ENCODE measurements at regions not wholly inside any gene's neighbourhood (a gene's known extent, or its start where the extent isn't known, plus 50 kb on each side); places are given as distances from the start of the nearest gene placed in this dataset.
"Not testable (repeated sequence)": the region's sequence is repeated elsewhere in the genome, so short reads cannot be mapped to it uniquely, and the experiment has no call there.

DNA sequence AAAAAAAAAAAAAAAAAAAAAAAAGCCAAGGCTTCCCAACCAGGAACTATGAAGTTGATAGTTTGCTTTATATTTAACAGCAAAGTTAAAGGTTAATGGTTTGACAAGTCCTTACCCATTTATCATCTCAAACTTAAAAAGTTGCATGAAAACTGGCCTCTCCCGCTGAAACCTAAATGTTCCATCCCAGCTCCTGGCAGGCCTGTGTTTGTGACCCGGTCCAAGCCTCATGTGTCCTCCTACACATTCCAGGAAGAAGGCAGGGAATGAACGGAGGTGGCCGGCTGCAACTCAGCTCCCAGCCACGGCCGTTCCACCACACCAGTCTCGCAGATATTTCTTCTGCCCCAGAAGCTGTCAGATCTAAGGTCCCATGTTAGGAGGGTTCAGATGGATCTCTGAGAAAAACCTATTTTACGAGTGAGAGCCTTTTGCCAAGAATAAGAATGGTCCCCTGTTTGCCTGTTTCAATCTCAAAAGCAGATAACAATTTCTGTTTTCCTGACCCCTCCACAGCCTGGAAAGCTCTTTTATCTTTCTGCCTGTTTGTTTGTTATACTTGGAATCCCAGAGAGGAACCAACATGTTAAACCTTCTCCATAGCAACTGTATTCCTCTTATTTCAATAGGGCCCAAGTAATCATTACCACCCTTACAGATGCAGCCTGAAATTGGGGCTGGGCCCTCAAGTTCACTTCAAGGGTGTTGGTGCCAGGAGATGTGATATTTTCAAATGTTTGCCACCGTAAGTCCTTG is 56.5 kb downstream of the KCTD12 start:
- DNase-seq (ENCODE audit: low read depth in 2 of 2), result no peak

DNA sequence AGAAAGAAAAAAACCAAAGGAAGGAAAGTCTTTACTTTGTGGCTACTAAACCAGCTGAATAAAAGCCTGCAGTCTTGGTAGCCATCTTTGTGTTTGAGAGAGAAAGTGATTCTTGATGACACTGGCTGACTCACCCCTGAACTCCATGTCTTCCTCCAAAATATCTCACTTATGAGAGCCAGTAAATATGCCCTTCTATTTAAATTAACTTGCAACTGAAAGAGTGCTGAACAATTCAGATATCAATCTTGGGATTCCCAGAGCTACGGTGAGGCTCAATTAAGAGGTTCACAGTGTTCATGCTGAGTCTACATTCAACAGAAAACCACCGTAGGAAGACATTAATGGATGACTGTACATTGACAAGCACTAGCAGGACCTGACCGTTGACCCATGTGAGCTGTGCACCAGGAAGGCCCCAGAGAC is 57.9 kb downstream of the KCTD12 start:
- no peak for DNase-seq (ENCODE audit: low read depth in 2 of 2)

DNA sequence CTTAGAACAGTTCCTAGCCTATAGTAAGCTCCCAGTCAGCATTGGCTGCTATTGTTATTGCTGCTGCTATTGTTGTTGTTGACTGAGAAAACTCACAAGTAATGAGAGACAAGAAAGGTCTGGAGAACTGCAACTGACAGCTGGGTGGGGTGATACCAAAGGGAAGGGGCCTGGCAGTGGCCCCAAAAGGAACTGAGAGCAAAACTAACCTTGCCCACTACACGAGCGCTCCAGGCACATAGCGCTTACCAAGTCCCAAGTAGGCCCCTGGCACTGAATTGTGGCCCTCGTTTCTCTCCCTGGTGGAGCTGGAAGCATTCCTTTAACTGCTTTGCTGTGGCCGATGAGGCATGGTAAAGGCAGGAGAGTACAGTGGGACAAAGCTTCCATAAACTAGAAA is 59.7 kb downstream of the KCTD12 start:
- no peak for DNase-seq (ENCODE audit: low read depth in 2 of 2)

DNA sequence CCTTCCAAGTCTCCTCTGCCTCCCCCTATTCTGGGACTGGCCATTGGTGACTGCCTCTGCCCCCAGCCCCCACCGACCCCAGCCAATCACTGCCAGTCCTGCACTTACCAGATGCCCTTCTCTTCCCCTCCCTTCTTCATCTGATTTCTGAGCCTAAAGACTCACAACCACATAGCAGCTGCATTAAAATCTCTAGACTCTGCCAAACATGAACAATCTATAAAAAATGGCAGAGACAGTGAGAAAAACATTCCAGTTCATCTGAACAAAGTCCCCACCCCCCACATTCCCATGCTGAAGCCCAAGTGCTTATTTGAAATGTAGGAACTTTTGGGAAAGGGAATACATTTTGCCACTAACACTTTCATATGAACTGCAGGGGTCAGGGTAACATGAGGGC is 60.8 kb downstream of the KCTD12 start:
- no peak for DNase-seq (ENCODE audit: low read depth in 2 of 2)

DNA sequence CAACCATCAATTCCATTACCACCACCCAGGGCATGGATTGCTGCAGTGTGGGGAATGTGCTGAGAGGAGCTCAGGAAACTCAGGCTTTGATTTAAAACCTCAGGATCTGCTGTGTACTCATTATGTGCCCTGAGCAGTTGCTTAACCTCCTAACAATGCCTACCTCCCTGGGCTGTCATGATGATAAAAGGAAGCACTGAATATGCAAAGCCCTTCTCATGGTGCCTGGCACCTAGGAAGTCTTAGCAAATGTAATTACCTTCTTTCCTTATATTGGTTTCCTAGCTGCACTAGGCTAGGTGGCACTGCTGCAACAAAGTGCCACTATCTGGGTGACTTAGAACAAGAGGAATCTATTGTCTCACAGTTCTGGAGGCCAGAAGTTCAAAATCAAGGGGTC is 62.2 kb downstream of the KCTD12 start:
- DNase-seq (ENCODE audit: low read depth in 2 of 2), result no peak

DNA sequence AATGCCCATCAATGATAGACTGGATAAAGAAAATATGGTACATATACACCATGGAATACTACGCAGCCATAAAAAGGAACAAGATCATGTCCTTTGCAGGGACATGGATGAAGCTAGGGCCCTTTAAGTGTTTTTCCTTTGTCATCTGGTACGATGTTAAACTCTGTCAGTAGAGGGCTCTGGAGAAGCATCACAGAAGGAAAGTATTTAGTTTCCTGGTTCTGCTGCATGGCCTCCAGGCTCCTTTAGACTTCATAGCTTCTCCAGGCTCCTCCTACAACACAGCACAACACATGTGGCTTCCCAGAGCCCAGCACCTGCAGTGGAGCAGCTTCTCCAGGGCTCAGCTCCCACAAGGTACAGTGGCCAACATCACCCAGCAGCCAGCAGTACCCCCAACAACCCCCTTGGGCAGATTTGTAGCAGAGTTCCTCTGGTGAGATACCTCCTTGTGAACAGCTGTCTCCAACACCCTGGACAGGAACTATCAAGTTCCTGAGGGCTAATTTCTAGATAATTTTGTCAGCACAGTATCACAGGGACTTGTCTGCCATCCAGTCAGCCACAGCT is 63.4 kb downstream of the KCTD12 start:
- no peak for DNase-seq (ENCODE audit: low read depth in 2 of 2)

DNA sequence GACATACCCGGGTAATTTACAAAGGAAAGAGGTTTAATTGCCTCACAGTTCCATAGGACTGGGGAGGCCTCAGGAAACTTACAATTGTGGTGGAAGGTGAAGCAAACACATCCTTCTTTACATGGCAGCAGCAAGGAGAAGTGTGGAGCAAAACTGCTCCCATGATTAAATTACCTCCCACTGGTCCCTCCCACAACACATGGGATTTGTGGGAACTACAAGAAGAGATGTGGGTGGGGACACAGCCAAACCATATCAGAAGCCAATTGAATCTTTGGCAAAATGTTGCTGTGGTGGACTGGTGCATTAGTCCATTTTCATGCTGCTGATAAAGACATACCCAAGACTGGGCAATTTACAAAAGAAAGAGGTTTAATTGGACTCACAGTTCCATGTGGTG is 65.0 kb downstream of the KCTD12 start:
- not testable (repeated sequence) for DNase-seq (ENCODE audit: low read depth in 2 of 2)

DNA sequence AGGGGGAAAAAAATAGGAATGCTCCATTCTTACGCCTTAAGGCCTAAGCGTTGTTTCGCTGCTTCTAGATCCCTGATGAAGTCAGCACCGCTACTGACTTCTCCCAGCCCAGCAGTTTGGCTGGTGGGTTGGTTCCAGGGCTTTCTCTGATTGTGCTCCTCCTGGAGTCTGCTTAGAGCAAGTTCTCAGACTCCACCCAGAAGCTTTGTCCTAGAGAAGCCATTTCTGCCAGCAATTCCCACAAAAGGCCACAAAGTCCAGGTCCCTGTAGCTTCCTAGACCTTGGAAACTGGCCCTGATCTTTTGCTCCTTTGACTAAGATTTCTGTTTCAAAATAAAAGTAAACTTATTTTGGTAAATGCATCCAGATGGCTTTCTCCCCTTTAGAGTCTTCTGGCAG is 65.4 kb downstream of the KCTD12 start:
- DNase-seq (ENCODE audit: low read depth in 2 of 2), result no peak

DNA sequence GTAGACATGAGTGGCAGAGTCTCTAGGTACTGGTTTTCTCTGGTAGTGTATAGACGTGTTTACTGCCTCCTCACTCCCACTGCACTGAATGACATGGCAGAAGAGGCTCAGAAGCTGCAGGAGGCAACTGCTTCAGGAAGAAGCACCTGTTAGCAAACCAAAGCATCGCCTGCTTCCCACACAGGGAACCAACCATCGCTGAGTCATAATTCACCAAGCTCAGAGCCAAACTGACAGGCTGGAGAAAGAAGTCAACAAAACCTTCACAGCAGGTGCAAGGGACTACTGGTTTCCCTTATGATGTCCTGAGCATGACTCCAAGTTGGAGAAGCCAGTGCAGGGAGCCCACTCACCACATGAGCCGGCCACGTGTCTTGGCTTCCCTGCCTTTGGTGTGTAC is 69.8 kb downstream of the KCTD12 start:
- DNase-seq (ENCODE audit: low read depth in 2 of 2), result no peak

- no peak for DNase-seq (ENCODE audit: low read depth in 2 of 2)
Measured at GRCh38 chr13:76815344-76815743, 70.9 kb downstream of the KCTD12 start.

DNA sequence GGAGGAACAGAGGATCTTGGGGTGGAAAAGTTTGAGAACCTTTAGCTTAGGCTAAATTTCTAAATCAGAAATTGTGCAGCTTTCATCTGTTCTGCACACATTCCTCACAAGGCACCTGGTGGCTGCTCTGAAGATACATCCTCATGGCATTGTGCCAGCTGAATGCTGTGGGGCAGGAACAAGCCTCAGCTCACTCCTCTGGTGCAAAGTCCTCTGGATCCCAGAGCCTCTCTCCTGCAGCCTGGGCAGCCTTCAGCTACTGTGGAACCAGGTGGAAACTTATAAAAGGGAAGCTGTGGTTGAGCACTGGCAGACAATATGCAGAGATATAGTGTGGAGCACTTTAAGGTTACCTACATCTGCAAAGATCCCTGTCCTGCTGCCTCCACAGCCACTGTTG is 72.3 kb downstream of the KCTD12 start:
- DNase-seq (ENCODE audit: low read depth in 2 of 2), result no peak

DNA sequence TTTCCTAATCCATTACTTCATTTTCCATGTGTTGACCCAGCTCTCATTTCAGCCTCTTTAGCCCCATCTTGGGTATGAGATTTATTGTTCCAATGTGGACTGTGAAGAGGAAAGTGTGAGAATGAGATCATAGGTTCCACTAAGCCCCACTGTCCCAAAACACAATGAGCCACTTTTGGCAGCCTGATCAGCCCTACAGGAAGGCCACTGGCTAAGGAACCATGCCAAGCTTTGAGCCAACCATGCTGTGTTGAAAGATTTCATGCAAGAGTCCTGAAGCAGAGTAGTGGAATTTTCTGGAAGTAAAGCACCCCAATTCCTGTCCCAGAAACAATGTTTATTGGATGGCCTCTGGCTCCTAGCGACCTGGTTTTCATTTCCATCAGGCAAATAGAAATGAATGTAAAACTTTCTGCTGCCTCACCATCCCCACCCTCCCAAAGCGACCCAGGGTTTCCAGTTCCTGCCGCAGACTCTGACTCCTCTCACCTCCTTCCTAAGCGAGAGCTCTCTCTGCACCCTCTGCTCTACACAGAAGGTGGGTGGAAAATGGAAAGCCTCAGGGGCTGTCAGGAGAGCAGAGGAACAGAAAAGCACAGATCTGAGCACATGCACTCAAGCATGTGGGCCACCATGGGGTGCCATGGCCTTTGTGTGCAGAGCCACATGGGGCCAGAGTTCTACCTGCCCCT is 73.1 kb downstream of the KCTD12 start:
- no peak for DNase-seq (ENCODE audit: low read depth in 2 of 2)

DNA sequence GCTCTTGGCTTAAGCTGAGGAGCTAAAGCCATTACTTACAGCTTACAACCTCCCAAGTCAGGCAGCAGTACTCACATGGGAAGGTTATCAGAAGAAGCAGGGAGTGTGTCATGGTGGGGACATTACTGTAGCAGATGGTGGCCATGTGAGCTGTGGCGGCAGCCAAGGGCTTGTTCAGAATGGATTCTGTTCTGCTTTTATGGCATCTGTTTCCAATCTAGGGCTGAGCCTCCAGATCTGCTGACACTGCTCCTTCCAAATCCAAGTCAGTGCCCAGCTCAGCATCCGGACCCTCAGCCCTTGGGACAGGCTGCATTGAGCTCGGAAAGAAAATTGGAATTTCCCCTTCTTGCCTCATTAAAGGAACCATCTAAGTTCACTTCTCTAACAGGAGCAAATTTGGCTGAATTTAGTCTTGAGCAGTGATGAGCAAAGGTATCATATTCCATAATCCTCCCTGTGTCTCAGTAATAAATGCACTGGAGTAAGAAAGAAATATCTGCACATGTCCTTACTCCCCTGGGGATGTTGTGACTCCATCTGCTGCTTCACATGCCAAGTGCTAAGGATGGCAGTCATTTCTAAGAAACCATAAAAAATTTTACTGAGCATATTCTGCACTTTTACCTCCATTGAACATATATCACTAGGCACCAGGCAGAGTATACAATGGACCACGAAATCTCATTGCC is 73.9 kb downstream of the KCTD12 start:
- no peak for DNase-seq (ENCODE audit: low read depth in 2 of 2)

GRCh38 chr13:76809389-76809788 is 76.8 kb downstream of the KCTD12 start:
- no peak for DNase-seq (ENCODE audit: low read depth in 2 of 2)

GRCh38 chr13:76808927-76809326 is 77.3 kb downstream of the KCTD12 start:
- no peak for DNase-seq (ENCODE audit: low read depth in 2 of 2)

DNA sequence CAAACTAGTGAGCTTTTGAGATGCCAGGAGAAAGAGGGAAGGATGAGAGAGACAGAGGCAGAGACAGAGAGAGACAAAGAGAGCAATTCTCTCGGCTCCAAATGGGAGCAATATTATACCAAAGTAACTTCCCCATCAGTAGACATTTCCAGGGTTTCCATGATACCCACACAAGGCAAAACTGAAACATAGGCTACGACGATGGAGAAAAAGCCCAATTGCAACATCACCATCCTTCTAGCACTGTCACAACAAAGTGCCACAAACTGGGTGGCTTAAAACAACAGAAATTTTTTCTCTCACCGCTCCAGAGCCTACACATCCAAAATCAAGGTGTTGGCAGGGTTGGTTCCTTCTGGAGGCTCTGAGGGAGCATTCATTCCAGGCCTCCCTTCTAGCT is 81.4 kb downstream of the KCTD12 start:
- no peak for DNase-seq (ENCODE audit: low read depth in 2 of 2)

GRCh38 chr13:76803831-76804230 is 82.4 kb downstream of the KCTD12 start:
- DNase-seq (ENCODE audit: low read depth in 2 of 2), result no peak

- no peak for DNase-seq (ENCODE audit: low read depth in 2 of 2)
Measured at GRCh38 chr13:76800943-76801342, 85.3 kb downstream of the KCTD12 start.

- no peak for DNase-seq (ENCODE audit: low read depth in 2 of 2)
Measured at GRCh38 chr13:76799696-76800095, 86.5 kb downstream of the KCTD12 start.

DNA sequence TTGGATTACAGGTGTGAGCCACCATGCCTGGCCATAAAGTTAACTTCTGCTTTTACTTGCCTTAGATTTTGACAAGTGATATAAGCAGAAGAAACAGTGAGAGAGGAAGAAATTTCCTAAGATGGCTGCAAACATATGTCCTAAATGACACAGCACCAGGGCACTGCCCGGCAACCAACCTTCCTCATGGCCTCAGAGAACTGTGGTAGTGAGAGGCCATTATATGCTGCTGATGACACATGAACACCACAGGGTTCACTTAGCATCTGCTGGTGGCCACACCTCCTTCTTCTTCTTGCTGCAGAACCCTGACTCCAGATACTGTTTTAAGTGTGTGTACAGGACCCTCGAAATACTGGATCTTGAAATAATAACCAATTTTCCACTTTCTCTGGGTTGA is 88.2 kb downstream of the KCTD12 start:
- DNase-seq (ENCODE audit: low read depth in 2 of 2), result no peak

DNA sequence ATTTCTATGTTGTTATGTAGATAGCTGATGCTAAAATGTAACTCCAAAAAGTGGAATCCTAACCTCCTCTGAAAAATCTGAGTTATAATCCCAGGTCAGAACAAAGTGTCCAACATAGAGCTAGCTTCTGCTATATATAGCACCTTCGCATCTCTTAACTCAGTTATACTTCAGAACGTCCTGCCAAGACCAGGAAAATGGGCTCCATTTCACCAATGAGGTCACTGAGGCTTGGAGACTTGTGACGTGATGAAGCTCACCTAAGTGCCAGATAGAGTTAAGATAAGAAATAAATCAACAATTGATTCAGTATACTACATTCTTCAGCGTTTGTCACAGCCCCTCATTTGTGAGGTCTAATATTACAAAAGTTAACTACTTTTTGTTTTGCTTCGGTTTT is 88.8 kb downstream of the KCTD12 start:
- DNase-seq (ENCODE audit: low read depth in 2 of 2), result no peak

DNA sequence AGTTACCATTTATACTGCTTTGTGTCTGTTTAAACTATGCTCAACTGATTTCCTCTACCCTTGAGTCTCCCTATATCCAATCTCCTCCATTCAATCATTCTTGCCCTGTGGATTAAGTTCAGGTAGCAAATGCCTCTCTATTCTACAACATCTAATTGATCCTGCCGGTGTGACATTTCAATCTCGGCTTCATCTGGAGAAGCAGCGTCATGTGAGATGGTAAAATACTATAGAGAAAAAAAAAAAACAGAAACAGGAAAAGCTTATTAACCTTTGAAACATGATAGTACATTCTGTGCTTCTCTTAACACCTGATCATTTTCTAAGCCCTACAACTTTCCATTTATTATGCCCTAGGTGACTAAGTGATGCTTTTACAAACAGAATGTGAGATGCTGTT is 89.4 kb downstream of the KCTD12 start:
- DNase-seq (ENCODE audit: low read depth in 2 of 2), result no peak

All from stimulated activated CD8-positive, alpha-beta memory T cell treated with anti-CD3 and anti-CD28 coated beads, Interleukin-7, amount 100 ng/mL, for 4 hours (primary cell).